ENCODE measurements at regions not wholly inside any gene's neighbourhood (a gene's known extent, or its start where the extent isn't known, plus 50 kb on each side); places are given as distances from the start of the nearest gene placed in this dataset.
A peak's percentile ranks its signal among the peaks of the same experiment; 100 is the strongest.

GRCh38 chr13:106630162-106630561 lies 62.2 kb upstream of the ARGLU1 start:
- DNase-seq, result no peak

- no peak for DNase-seq
Observed at GRCh38 chr13:106628936-106629659, 61.2 kb upstream of the ARGLU1 start.

GRCh38 chr13:106626473-106626872 lies 58.5 kb upstream of the ARGLU1 start:
- no peak for DNase-seq

GRCh38 chr13:106625578-106625977 lies 57.6 kb upstream of the ARGLU1 start:
- DNase-seq, result no peak

GRCh38 chr13:106623799-106624460 lies 56.0 kb upstream of the ARGLU1 start:
- no peak for DNase-seq

- no peak for DNase-seq
Observed at GRCh38 chr13:106621833-106622232, 53.9 kb upstream of the ARGLU1 start.

GRCh38 chr13:106619688-106620555 lies 52.0 kb upstream of the ARGLU1 start:
- DNase-seq, result peak; percentile 78 to 79
